H1 (cell line): ENCODE measurements at regions not wholly inside any gene's neighbourhood (a gene's known extent, or its start where the extent isn't known, plus 50 kb on each side); places are given as distances from the start of the nearest gene placed in this dataset.

ENCODE experiments used
- CBX5 ChIP-seq: fragments of 300-800, 300-1000 bp; sonication (generic); IDR thresholded peaks from 2 replicates; pipeline ENCODE4 v1.7.1; 2016; ENCODE audit warnings: antibody characterized with exemption, low read length, low read depth
- POLR2A ChIP-seq, 2 experiments: IDR thresholded peaks; 1 replicate in 1 of 2; 2 replicates in 1 of 2; pipeline ENCODE4 v1.6.1; 2011; ENCODE audit warnings: low read depth in 2 of 2, low read length in 2 of 2, mild to moderate bottlenecking in 2 of 2; ENCODE audit errors: control extremely low read depth in 1 of 2
- RBBP5 ChIP-seq: IDR thresholded peaks from 2 replicates; pipeline ENCODE4 v1.7.1; 2012; ENCODE audit warnings: low read depth, mild to moderate bottlenecking, inconsistent platforms, low read length, moderate library complexity, borderline replicate concordance
- SAP30 ChIP-seq: fragments of 300-600 bp; sonication (generic); IDR thresholded peaks from 2 replicates; pipeline ENCODE4 v1.7.1; 2012; ENCODE audit warnings: low read length, moderate library complexity, mild to moderate bottlenecking, inconsistent platforms; ENCODE audit not compliant: insufficient read depth, insufficient replicate concordance
- SIX5 ChIP-seq: IDR thresholded peaks from 2 replicates; pipeline ENCODE4 v1.6.1; 2011; ENCODE audit warnings: mild to moderate bottlenecking, low read depth, low read length
- SUZ12 ChIP-seq: fragments of 200-600 bp; sonication (generic); IDR thresholded peaks from 2 replicates; pipeline ENCODE4 v1.6.1; 2012; ENCODE audit warnings: mild to moderate bottlenecking, inconsistent platforms, low read length, moderate library complexity, mixed read lengths

DNA sequence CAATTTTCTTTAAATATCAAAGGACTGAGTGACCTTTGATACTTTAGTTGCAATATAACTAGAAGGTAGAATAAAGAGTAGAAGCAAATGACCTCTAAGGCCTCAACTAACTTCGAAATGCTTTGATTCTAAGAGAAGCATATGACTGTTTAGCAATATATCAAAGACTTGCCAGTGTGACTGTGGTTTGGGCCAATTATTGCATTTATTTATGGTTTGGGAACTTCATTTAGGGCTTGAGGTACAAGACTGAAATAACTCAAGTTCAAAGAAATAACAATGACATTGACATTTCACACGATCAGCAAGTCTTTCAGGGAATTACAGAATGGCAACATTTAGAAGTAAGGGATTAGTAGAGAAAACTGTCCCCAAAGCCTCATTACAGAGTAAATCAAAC, 709.7 kb upstream of the LRRC4C start (continued):
- no peak for TF ChIP-seq SAP30
- TF ChIP-seq SUZ12, result no peak
- no peak for TF ChIP-seq SIX5
- no peak for TF ChIP-seq RBBP5
- TF ChIP-seq POLR2A (IDR thresholded peaks at IDR 0.05; ENCODE audit: control extremely low read depth in 1 of 2, low read depth in 2 of 2, low read length in 2 of 2), result no peak
- TF ChIP-seq CBX5, result no peak
